ENCODE measurements at regions not wholly inside any gene's neighbourhood (a gene's known extent, or its start where the extent isn't known, plus 50 kb on each side); places are given as distances from the start of the nearest gene placed in this dataset.

GRCh38 chr2:104452558-104452957 lies 401.4 kb upstream of the POU3F3 start:
- no peak for FAIRE-seq
- Histone ChIP-seq H3K27ac (ENCODE audit: extremely low read length, insufficient read depth, low read length) (no peak overlapping the region), H3K4me3 (replicated peaks in 1 of 3; ENCODE audit: insufficient read depth in 1 of 3, low read depth in 2 of 3, low read length in 3 of 3) (no peak overlapping the region), H4K20me1 (ENCODE audit: insufficient read depth, low read length) (no peaks in the 10 kb centered on the region), H3K27me3 (ENCODE audit: control insufficient read depth in 1 of 2, insufficient read depth in 2 of 2, low read length in 2 of 2) (no peaks in the 10 kb centered on the region), H2AFZ (ENCODE audit: low read length) (no peak overlapping the region), H3K79me2 (ENCODE audit: insufficient read depth, low read length) (no peaks in the 10 kb centered on the region), H3K4me1 (ENCODE audit: insufficient read depth, low read length) (no peaks in the 10 kb centered on the region), H3K9ac (ENCODE audit: insufficient read depth, low read depth, low read length) (no peak overlapping the region), H3K9me3 (ENCODE audit: low read length) (no peaks in the 10 kb centered on the region), H3K4me2 (ENCODE audit: low read depth, low read length) (no peak overlapping the region), H3K36me3 (replicated peaks in 1 of 2; ENCODE audit: control insufficient read depth in 1 of 2, insufficient read depth in 2 of 2, low read length in 2 of 2) (no peaks in the 10 kb centered on the region)
- ChIA-PET POLR2A (no interaction called here), CTCF (ENCODE audit: low intra/inter-chr PET ratio, low total read pairs) (no interaction called here)
- 4% methylated on average over 2 of the region's 2 CpGs for WGBS (ENCODE audit: low lambda C conversion rate)
- intact Hi-C loops (cut with micrococcal nuclease; ENCODE audit: unreplicated experiment) (no loop called here), in situ Hi-C loops (cut with HindIII; ENCODE audit: extremely low pct_ligation_motif_present, low pct_unique_long_range_greater_than_20kb) (no loop called here)
- no peak for DNase-seq (ENCODE audit: low spot score)
- no peak for ATAC-seq
- BruUV-seq (replicated peaks), result no TSS peak
- TF ChIP-seq GLMP (CRISPR knock-in tag; IDR thresholded peaks at IDR 0.05; ENCODE audit: borderline replicate concordance) (no peak), CENPX (CRISPR knock-in tag; IDR thresholded peaks at IDR 0.05) (no peak), POGZ (CRISPR knock-in tag; IDR thresholded peaks at IDR 0.05) (no peak), PPARG (CRISPR knock-in tag; conservative IDR thresholded peaks at IDR 0.05) (no peak), SMC3 (IDR thresholded peaks at IDR 0.05; ENCODE audit: low read length) (no peak), HNF1A (IDR thresholded peaks at IDR 0.05; ENCODE audit: low read depth) (no peak), HNF1A (CRISPR knock-in tag; IDR thresholded peaks at IDR 0.05; ENCODE audit: borderline replicate concordance) (no peak), NR1H2 (CRISPR knock-in tag; IDR thresholded peaks at IDR 0.05; ENCODE audit: borderline replicate concordance, low read depth) (no peak), RAD21 (CRISPR knock-in tag; IDR thresholded peaks at IDR 0.05) (no peak), MAFG (CRISPR knock-in tag; IDR thresholded peaks at IDR 0.05) (no peak), PLSCR1 (CRISPR knock-in tag; IDR thresholded peaks at IDR 0.05; ENCODE audit: borderline replicate concordance) (no peak), MTF1 (CRISPR knock-in tag; IDR thresholded peaks at IDR 0.05) (no peak), ZNF615 (CRISPR knock-in tag; IDR thresholded peaks at IDR 0.05; ENCODE audit: borderline replicate concordance) (no peak), IRF9 (CRISPR knock-in tag; IDR thresholded peaks at IDR 0.05; ENCODE audit: borderline replicate concordance) (no peak), ZNF343 (CRISPR knock-in tag; IDR thresholded peaks at IDR 0.05) (no peak), HNRNPUL1 (IDR thresholded peaks at IDR 0.05; ENCODE audit: low read depth, low read length) (no peak), GMEB1 (CRISPR knock-in tag; IDR thresholded peaks at IDR 0.05; ENCODE audit: borderline replicate concordance) (no peak), SIX4 (CRISPR knock-in tag; IDR thresholded peaks at IDR 0.05) (no peak)

Data from HepG2 (cell line).